Stimulated activated CD4-positive, alpha-beta T cell treated with anti-CD3 and anti-CD28 coated beads, Interleukin-15, amount 100 ng/mL, for 48 hours (primary cell): ENCODE measurements at regions not wholly inside any gene's neighbourhood (a gene's known extent, or its start where the extent isn't known, plus 50 kb on each side); places are given as distances from the start of the nearest gene placed in this dataset.
A peak's percentile ranks its signal among the peaks of the same experiment; 100 is the strongest.
"Not testable (repeated sequence)": the region's sequence is repeated elsewhere in the genome, so short reads cannot be mapped to it uniquely, and the experiment has no call there.

Experiments used
- DNase-seq, 2 donors: peaks; one replicate each; pipeline ENCODE4 v3.0.0-alpha.2; 2020; ENCODE audit warnings: low read depth in 2 of 2

DNA sequence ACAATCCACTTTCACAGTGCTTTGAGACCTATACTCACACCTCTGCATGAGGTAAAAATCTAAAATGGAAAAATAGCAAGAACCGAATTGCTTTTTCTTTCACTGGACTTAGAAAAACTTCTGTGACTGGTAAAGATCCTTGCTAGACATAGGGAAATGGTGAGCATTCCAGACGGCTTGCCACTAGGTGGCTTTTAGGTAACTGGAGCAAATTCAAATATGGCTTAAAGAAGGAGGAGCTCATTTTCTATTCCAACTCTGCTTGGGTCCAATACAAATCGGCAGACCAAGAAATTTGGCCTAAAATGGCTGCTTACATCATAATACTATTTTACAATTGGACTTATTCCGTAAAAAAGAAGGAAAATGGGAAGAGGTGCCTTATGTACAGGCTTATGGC, 977.9 kb downstream of the ADGRL2 start:
- DNase-seq, result no peak

DNA sequence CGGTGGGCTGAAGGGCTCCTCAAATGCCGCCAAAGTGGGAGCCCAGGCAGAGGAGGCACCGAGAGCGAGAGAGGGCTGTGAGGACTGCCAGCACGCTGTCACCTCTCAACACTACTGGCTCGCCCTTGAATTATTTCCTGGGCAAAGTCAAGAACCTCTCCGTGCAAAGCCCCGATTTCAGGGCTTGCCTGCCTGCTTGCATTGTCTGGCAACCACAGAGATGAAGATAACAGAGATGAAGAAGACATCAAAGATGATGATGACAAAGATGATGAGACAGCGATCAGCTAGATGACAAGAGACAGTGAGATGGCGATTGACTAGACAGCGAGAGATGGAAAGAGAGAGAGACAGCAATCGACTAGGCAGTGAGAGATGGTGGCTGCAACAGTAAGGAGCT, 976.5 kb downstream of the ADGRL2 start:
- DNase-seq, result no peak

- not testable (repeated sequence) for DNase-seq
Measured at GRCh38 chr1:82776730-82777129, 976.0 kb downstream of the ADGRL2 start.

DNA sequence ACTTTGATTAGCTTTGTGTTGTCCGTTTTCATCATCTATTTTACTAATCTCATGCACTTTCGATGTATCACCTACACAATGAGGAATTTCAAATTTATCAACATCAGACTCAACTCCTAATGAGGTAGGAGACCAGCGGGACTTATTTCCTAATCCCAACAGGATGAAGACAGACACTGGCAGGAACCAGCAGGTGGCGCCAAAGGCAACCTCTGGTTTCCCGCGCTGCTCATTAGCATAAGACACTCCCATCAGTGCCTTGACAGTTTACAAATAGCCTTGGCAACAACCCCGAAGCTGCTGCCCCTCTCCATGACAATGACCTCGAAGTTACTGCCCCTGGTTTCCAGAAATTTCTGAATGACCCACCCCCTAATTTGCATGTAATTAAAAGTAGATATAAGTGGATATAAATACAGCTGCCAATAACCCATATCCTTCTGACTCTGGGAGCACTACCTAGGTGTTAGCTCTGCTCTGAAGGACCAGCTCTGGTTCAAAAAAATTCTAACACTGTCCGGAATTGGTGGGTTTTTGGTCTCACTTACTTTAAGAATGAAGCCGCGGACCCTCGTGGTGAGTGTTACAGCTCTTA, 974.8 kb downstream of the ADGRL2 start:
- peak; percentile 20 to 28 for DNase-seq

DNA sequence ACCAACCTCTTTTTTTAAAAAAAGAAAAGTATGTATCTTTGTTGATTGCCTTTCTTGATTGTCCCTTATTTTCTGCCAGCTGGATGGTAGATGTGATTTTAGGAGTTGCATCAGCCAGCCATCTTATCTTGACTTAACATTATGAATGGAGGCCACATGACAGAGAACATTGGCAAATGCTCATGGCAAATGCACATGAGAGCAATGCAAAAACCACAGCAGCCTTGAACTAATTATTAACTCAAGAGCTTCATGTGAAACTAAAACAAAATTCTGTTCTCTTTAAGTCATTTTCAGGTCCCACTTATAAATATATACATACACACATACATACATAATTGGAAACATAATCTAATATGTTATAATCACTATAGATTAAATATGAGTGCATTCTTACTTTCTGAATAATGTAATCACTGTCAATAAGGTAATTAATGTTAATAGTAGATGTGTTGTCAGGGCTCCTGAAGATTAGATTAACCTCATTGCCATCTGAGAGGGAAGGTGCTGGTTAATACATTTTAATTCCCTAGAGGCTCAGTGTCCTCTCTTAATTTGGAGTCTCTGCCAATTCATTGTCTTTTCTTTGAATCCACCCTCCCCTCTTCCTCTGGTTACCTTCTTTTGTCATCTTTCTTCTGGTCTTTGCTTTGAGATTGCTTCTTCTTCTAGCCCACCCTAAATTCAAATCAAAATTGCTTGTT, 962.2 kb downstream of the ADGRL2 start:
- no peak for DNase-seq

DNA sequence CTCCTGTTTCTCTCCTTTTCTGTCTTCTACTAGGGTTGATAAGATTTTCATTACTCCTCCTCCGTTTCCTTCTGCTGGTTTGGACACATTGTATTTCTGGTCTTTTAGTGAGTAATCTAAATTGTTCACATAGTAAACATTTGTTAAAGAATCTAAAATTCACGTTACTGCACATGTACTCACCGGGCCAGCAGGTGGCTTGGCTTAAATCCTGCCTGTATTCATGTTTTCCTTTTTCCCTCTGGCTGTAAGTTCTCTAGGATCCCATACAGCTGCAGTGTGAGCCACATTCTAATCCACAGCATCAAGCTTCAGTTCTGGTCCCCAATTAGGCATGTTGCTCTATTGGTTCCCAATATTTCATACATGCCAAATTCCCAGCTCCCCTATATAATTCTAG, 958.3 kb downstream of the ADGRL2 start:
- no peak for DNase-seq

- DNase-seq, result no peak
Measured at GRCh38 chr1:82755671-82756070, 954.9 kb downstream of the ADGRL2 start.

- no peak for DNase-seq
Measured at GRCh38 chr1:82755191-82755590, 954.5 kb downstream of the ADGRL2 start.

DNA sequence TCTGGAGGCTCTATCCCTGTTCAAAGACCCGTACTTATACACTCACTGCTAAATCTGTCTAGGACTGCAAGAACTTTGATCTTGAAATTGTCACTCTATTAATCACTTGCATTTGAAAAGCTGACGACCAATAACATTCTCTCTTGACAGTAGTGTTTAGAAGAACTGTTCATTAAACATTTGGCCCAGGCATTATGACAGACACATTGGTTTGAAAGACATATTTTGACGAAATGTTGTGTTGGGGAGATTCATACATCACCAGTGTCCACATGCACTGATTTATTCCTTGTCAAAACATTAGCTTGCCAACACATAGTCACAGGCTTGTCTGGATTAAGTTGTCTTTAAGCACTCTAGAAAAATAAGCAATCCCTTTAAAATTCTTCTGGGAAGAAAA, 951.3 kb downstream of the ADGRL2 start:
- DNase-seq, result no peak

GRCh38 chr1:82733645-82734044, 932.9 kb downstream of the ADGRL2 start:
- no peak for DNase-seq

DNA sequence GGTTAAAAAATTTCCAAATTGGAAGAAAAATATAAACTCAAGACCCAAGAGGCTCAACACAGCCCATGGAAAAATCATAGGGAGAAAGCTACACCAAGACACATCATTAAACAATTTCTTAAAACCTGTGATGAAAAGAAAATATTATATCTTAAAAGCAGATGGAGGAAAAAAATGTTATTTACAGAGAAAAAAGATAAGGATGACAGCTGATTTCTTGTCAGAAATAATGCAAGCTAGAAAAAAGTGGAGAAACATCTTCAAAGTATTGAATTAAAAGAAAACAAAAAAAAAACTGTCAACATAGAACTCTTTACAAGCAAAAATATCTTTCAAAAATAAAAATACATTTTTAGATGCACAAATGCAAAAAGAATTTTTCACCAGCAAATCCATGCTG, 930.5 kb downstream of the ADGRL2 start:
- no peak for DNase-seq

DNA sequence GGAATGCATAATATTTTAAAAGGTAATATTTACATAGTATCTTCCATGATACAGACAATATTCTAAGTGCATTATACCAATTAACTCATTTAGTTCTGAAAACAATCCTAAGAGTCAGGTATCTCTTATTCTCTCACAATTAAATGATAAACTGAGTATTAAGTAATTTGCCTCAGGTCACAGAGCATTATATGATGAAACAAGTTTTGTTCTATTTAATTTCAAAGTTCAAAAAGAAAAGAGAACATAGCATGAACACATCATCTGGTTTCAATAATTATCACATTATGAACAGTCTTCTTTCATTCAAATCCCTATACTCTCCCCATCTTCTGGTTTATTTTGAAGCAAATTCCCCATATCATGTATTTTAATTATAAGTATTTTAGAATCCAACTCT, 927.5 kb downstream of the ADGRL2 start:
- no peak for DNase-seq

DNA sequence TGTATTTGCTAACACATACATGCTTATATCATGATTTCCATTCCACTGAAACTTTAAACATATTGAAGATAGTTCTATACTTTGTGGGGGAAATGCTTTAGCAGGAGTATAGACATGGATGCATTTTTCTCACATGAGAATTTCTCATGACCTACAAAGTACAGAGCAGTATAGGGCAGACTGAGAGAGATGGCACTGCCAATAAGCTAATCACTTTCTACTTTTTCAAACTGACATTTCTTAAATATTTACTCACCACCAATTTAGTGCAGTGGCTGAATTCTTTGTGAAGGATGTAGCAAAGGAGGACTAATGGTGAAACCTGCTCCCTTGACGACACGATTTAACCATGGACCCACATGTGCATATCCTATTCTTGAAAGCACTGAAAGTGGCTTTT, 923.5 kb downstream of the ADGRL2 start:
- DNase-seq, result no peak

GRCh38 chr1:82722608-82723007, 921.9 kb downstream of the ADGRL2 start:
- DNase-seq, result no peak

DNA sequence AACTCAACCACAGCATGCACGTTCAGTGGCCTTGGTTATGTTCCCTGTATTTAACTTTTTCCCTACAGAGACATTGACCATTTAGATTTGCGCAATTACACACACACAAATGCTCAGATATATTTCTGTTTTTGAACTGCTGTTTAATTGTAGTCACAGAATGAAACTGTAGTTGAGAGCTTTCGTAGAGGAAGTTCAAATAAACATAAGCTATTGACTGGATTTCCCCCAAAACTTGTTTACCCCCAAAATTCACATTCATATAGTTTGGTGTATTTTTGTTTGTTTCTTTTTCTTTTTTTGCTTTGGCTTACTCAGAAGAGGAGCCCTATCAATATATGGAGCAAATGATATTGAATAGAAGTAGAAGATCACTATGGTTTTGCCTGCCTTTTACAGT, 921.0 kb downstream of the ADGRL2 start:
- DNase-seq, result no peak

- DNase-seq, result no peak
Measured at GRCh38 chr1:82718719-82719419, 918.1 kb downstream of the ADGRL2 start.

- DNase-seq, result no peak
Measured at GRCh38 chr1:82710091-82710490, 909.4 kb downstream of the ADGRL2 start.

GRCh38 chr1:82707681-82708080, 906.9 kb downstream of the ADGRL2 start:
- no peak for DNase-seq

DNA sequence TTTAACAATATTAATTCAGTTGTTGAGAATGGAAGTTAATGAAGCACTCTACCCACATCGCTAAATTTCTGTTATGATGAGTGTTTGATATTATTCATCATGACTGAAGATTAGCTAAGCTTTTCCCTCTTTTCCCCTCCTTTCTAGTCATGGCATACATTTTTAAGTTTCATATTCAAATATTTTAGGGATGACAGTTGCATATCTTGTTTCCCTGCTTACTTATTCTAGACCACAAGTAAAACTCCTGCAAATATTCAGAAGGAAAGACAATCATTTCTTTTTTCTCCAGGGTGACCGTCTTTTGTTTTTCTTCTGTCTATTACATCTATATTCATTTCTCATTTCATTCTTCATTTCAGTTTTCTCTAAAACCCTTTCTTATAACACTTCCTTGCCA, 906.0 kb downstream of the ADGRL2 start:
- DNase-seq, result no peak

DNA sequence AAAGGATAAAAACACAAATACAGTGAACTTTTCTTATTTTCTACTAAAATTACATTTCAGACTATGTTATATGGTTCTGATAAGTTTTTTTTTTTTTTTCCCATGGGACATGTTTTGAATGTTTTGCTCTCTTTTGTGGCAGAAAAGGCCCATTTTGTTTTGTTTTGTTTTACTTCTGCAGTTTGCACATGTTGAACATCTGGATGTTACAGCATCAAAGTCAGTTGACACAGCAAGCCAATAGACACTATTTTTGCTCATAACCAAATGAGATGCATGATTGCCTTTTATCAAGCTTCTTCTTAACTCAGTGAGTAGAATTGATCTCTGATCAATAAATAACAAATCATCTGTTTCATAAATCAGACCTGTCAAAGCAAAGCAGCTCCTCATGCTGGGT, 904.2 kb downstream of the ADGRL2 start:
- DNase-seq, result no peak

DNA sequence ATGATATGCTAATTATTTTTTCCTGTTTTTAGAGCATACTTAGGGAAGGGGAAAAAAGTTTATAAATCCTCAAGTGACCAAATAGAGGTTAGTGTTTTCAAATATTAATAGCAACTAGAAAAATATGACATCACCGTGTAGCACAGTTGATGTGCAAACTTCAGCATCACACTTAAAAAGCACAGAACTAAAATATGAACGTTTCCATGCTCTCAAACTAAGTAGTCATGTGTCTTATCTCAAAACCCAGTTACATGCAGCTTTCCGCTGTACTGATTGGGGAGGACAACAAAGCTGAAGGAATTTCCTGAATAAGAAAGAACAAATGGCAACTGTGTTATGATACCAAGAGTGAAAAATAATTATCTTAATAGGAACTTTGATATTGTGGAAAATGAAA, 903.7 kb downstream of the ADGRL2 start:
- DNase-seq, result no peak

DNA sequence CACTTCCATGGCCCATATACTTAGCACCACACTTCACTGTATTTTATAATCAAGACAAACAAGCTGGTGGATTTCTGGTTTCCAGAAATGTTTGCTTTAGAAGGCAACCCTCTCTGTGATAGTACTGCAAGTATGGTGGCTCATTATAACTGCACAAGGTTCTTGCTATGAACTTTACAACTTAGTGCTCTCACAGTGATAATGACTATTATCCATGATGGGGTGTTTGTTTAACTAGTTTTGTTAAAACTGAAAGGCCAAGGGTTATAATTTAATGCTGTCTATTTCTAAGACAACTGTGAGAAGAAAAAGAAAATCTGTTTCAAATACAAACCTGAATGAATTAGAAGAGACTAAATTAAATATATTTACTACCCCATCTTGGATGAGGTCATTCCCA, 903.2 kb downstream of the ADGRL2 start:
- no peak for DNase-seq

DNA sequence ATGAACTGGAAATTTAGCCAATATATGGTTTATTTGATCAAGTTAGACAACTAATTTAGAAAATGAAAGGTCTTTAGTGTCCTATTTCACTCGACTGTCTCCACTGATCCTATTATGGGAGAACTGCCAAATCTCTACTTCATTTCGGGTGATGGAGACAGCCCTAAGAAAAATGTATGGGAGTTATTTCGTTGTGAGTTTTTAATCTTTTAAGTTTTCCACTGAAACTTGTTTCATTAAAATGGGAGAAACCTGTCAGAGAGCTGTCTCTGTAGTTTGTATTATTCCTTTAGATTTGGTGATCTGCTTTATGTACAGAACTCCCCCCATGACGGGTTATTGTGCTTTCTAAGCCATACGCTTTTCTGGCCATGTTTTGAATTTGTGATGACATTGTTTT, 899.7 kb downstream of the ADGRL2 start:
- DNase-seq, result no peak
